ENCODE measurements at regions not wholly inside any gene's neighbourhood (a gene's known extent, or its start where the extent isn't known, plus 50 kb on each side); places are given as distances from the start of the nearest gene placed in this dataset.

GRCh38 chr12:89892436-89892835, 183.8 kb upstream of the ATP2B1 start:
- Histone ChIP-seq H4K20me1 (ENCODE audit: insufficient read depth, low read length) (no peaks in the 10 kb centered on the region), H2AFZ (ENCODE audit: low read length) (no peak overlapping the region), H3K4me2 (ENCODE audit: low read depth, low read length) (no peak overlapping the region), H3K4me1 (ENCODE audit: low read length) (no peaks in the 10 kb centered on the region), H3K9me2 (replicated peaks; ENCODE audit: insufficient read depth, low read length) (no peaks in the 10 kb centered on the region), H3K79me2 (ENCODE audit: low read length) (no peaks in the 10 kb centered on the region), H3K27me3 (replicated peaks; ENCODE audit: insufficient read depth, low read length) (no peaks in the 10 kb centered on the region), H3F3A (ENCODE audit: insufficient read depth, low read length) (no peaks in the 10 kb centered on the region), H3K4me3 (ENCODE audit: low read length) (no peak overlapping the region), H3K27ac (ENCODE audit: low read length) (no peak overlapping the region), H3K9me3 (replicated peaks; ENCODE audit: insufficient read depth, low read length) (no peaks in the 10 kb centered on the region), H3K36me3 (replicated peaks; ENCODE audit: insufficient read depth, low read length) (no peaks in the 10 kb centered on the region), H3K9ac (ENCODE audit: low read length) (no peak overlapping the region)
- no peak for DNase-seq
- TF ChIP-seq, protein P1, sequence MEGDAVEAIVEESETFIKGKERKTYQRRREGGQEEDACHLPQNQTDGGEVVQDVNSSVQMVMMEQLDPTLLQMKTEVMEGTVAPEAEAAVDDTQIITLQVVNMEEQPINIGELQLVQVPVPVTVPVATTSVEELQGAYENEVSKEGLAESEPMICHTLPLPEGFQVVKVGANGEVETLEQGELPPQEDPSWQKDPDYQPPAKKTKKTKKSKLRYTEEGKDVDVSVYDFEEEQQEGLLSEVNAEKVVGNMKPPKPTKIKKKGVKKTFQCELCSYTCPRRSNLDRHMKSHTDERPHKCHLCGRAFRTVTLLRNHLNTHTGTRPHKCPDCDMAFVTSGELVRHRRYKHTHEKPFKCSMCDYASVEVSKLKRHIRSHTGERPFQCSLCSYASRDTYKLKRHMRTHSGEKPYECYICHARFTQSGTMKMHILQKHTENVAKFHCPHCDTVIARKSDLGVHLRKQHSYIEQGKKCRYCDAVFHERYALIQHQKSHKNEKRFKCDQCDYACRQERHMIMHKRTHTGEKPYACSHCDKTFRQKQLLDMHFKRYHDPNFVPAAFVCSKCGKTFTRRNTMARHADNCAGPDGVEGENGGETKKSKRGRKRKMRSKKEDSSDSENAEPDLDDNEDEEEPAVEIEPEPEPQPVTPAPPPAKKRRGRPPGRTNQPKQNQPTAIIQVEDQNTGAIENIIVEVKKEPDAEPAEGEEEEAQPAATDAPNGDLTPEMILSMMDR (IDR thresholded peaks at IDR 0.05; ENCODE audit: low read length) = no peak
- TF ChIP-seq EZH2phosphoT487 (IDR thresholded peaks at IDR 0.05; ENCODE audit: low read length) = no peak
- TF ChIP-seq EZH2 (optimal IDR thresholded peaks at IDR 0.05; ENCODE audit: low read depth, low read length) = no peak

DNA sequence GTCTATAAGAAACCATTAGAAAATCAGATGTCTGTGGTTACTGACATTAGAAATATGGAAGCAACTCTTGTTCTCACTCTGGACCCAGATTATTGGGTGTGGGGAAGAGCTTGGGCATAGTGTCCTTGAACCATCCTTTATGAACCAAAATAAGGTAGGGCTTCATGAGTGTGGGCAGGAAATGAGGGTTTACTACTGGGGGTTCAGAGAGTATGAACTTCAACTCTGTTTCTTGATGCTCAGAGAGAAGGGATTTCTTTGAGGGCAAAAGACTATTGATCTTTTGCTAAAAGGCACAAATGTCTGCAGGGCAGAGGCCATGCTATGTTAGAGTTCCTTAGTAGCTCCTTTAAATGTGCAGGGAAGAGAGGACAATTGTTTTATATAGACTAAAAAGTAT, 183.3 kb upstream of the ATP2B1 start:
- Histone ChIP-seq H3K27ac (ENCODE audit: low read length) (no peak overlapping the region), H2AFZ (ENCODE audit: low read length) (no peak overlapping the region), H3K4me3 (ENCODE audit: low read length) (no peak overlapping the region), H3K9me3 (replicated peaks; ENCODE audit: insufficient read depth, low read length) (no peaks in the 10 kb centered on the region), H3K4me2 (ENCODE audit: low read depth, low read length) (no peak overlapping the region), H4K20me1 (ENCODE audit: insufficient read depth, low read length) (no peaks in the 10 kb centered on the region), H3K79me2 (ENCODE audit: low read length) (no peaks in the 10 kb centered on the region), H3K9me2 (replicated peaks; ENCODE audit: insufficient read depth, low read length) (no peaks in the 10 kb centered on the region), H3K9ac (ENCODE audit: low read length) (no peak overlapping the region), H3K4me1 (ENCODE audit: low read length) (no peaks in the 10 kb centered on the region), H3K36me3 (replicated peaks; ENCODE audit: insufficient read depth, low read length) (no peaks in the 10 kb centered on the region), H3K27me3 (replicated peaks; ENCODE audit: insufficient read depth, low read length) (no peaks in the 10 kb centered on the region), H3F3A (ENCODE audit: insufficient read depth, low read length) (no peaks in the 10 kb centered on the region)
- TF ChIP-seq EZH2 (optimal IDR thresholded peaks at IDR 0.05; ENCODE audit: low read depth, low read length) (no peak), EZH2phosphoT487 (IDR thresholded peaks at IDR 0.05; ENCODE audit: low read length) (no peak)
- TF ChIP-seq, protein P1 (IDR thresholded peaks at IDR 0.05; ENCODE audit: low read length) = no peak
- no peak for DNase-seq

DNA sequence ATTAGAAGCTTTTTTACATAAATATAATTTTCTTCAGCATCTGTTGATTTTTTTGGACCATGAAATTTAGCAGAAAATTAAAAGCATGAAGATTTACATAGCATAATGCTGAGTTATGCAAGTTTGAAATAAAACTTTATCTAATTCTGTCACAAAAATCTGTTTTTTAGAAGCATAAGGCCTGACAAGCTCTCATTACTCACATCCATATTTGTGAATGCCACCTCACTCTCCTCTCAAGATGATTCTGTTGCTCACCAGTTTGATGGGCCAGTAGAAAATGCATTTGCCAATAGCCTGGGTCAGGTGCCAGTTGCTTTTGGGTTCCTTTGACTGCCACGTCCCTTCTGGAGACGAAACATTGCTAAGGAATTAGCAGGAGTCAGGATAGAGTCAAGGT, 181.5 kb upstream of the ATP2B1 start:
- no peaks in the 10 kb centered on the region for H3K9me3 ChIP-seq (replicated peaks; ENCODE audit: insufficient read depth, low read length)

More for the DNA sequence above, 181.5 kb upstream of the ATP2B1 start:
- Histone ChIP-seq H3K36me3 (replicated peaks; ENCODE audit: insufficient read depth, low read length) (no peaks in the 10 kb centered on the region), H3K4me1 (ENCODE audit: low read length) (no peaks in the 10 kb centered on the region), H3F3A (ENCODE audit: insufficient read depth, low read length) (no peaks in the 10 kb centered on the region), H3K4me3 (ENCODE audit: low read length) (no peak overlapping the region), H3K27me3 (replicated peaks; ENCODE audit: insufficient read depth, low read length) (no peaks in the 10 kb centered on the region), H3K79me2 (ENCODE audit: low read length) (no peaks in the 10 kb centered on the region), H4K20me1 (ENCODE audit: insufficient read depth, low read length) (no peaks in the 10 kb centered on the region), H3K4me2 (ENCODE audit: low read depth, low read length) (no peak overlapping the region), H2AFZ (ENCODE audit: low read length) (no peak overlapping the region), H3K27ac (ENCODE audit: low read length) (no peak overlapping the region), H3K9me2 (replicated peaks; ENCODE audit: insufficient read depth, low read length) (no peaks in the 10 kb centered on the region), H3K9ac (ENCODE audit: low read length) (no peak overlapping the region)
- DNase-seq = no peak
- TF ChIP-seq EZH2phosphoT487 (IDR thresholded peaks at IDR 0.05; ENCODE audit: low read length) (no peak), EZH2 (optimal IDR thresholded peaks at IDR 0.05; ENCODE audit: low read depth, low read length) (no peak)
- TF ChIP-seq, protein P1 (IDR thresholded peaks at IDR 0.05; ENCODE audit: low read length) = no peak
